GM12874 (cell line): ENCODE measurements at regions not wholly inside any gene's neighbourhood (a gene's known extent, or its start where the extent isn't known, plus 50 kb on each side); places are given as distances from the start of the nearest gene placed in this dataset.

Experiments
- CTCF ChIP-seq: IDR thresholded peaks from 2 replicates; pipeline ENCODE4 v1.5.1; 2011; ENCODE audit warnings: low read depth, mild to moderate bottlenecking, control low read depth, low read length, moderate library complexity; ENCODE audit not compliant: insufficient read depth

GRCh38 chr2:239853706-239854327, 171.3 kb downstream of the NDUFA10 start:
- no peak for TF ChIP-seq CTCF

- TF ChIP-seq CTCF: no peak
Measured at GRCh38 chr2:239853121-239853520, 172.0 kb downstream of the NDUFA10 start.

- no peak for TF ChIP-seq CTCF
Measured at GRCh38 chr2:239852272-239852671, 172.9 kb downstream of the NDUFA10 start.

- TF ChIP-seq CTCF: no peak
Measured at GRCh38 chr2:239846789-239847676, 178.1 kb downstream of the NDUFA10 start.

GRCh38 chr2:239845968-239846367, 179.2 kb downstream of the NDUFA10 start:
- no peak for TF ChIP-seq CTCF

- TF ChIP-seq CTCF: no peak
Measured at GRCh38 chr2:239839306-239839705, 185.8 kb downstream of the NDUFA10 start.

- TF ChIP-seq CTCF: no peak
Measured at GRCh38 chr2:239836021-239836765, 188.9 kb downstream of the NDUFA10 start.
